ENCODE measurements at regions not wholly inside any gene's neighbourhood (a gene's known extent, or its start where the extent isn't known, plus 50 kb on each side); places are given as distances from the start of the nearest gene placed in this dataset.

DNA sequence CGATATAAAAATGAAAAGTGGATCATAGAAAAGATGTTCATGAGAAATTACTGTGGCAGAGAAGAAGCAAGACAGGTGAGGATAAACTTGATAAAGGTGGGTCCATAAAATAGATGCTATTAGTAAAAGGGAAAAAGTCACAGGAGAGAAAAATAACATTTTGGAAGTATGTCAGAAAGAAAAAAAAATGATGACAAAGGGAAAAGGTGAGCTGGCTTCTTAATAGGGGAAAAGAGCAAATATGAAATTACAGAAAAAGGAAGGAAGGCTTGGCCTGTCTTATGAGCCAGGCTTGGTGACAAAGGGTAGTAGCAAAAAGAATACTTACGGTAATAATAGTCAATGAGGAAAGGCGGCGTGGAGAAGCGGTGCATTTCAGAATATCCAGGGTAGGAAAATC, 386.1 kb downstream of the RWDD3 start:
- Mint-ChIP-seq H3K27me3 (ENCODE audit: insufficient read depth) (no peaks in the 10 kb centered on the region), H3K36me3 (ENCODE audit: low read depth) (no peaks in the 10 kb centered on the region), H3K4me1 (ENCODE audit: low read depth) (no peaks in the 10 kb centered on the region), H3K27ac (no peak overlapping the region), H3K9me3 (peaks cover 44% of the 10 kb centered on the region), H3K4me3 (no peak overlapping the region)
- no peak for DNase-seq
- TF ChIP-seq CTCF (IDR thresholded peaks at IDR 0.05): no peak

- no peak overlapping the region for H3K4me3 Mint-ChIP-seq
- H3K4me1 Mint-ChIP-seq (ENCODE audit: low read depth): no peaks in the 10 kb centered on the region
- no peak overlapping the region for H3K27ac Mint-ChIP-seq
- DNase-seq: no peak
- H3K27me3 Mint-ChIP-seq (ENCODE audit: insufficient read depth): no peaks in the 10 kb centered on the region
- TF ChIP-seq CTCF (IDR thresholded peaks at IDR 0.05): no peak
- peaks cover 45% of the 10 kb centered on the region for H3K9me3 Mint-ChIP-seq
- H3K36me3 Mint-ChIP-seq (ENCODE audit: low read depth): no peaks in the 10 kb centered on the region
Observed at GRCh38 chr1:95622609-95623008, 388.6 kb downstream of the RWDD3 start.

- Mint-ChIP-seq H3K4me1 (ENCODE audit: low read depth) (no peaks in the 10 kb centered on the region), H3K9me3 (peaks cover 35% of the 10 kb centered on the region), H3K27me3 (ENCODE audit: insufficient read depth) (no peaks in the 10 kb centered on the region), H3K36me3 (ENCODE audit: low read depth) (no peaks in the 10 kb centered on the region), H3K4me3 (no peak overlapping the region), H3K27ac (no peak overlapping the region)
- no peak for DNase-seq
- TF ChIP-seq CTCF (IDR thresholded peaks at IDR 0.05): no peak
Observed at GRCh38 chr1:95625224-95625623, 391.2 kb downstream of the RWDD3 start.

- no peak for TF ChIP-seq CTCF (IDR thresholded peaks at IDR 0.05)
- no peak overlapping the region for H3K4me3 Mint-ChIP-seq
- H3K4me1 Mint-ChIP-seq (ENCODE audit: low read depth): no peaks in the 10 kb centered on the region
- no peaks in the 10 kb centered on the region for H3K27me3 Mint-ChIP-seq (ENCODE audit: insufficient read depth)
- H3K36me3 Mint-ChIP-seq (ENCODE audit: low read depth): no peaks in the 10 kb centered on the region
- no peak for DNase-seq
- no peak overlapping the region for H3K27ac Mint-ChIP-seq
- H3K9me3 Mint-ChIP-seq: peaks cover 21% of the 10 kb centered on the region
Observed at GRCh38 chr1:95627244-95627643, 393.2 kb downstream of the RWDD3 start.

DNA sequence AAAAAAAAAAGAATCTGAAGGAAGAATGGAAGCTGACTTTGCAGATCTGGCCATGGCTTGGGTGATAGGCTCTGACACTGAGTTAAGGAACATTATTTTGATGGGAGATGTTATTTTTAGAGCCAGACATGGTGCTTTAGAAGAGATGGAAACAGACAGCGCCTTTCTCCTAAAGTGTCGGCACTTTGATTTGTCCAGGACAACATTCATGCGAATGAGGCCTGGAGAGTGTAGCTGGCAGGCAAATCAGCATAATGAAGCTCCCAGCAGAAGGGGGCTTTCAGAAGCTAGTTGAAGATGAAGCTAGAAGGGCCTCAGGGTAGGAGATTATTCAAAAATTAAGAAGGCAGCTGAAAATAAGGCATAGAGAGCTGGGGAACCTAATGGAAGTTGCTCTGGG, 397.7 kb downstream of the RWDD3 start:
- Mint-ChIP-seq H3K36me3 (ENCODE audit: low read depth) (no peaks in the 10 kb centered on the region), H3K27me3 (ENCODE audit: insufficient read depth) (no peaks in the 10 kb centered on the region), H3K4me1 (ENCODE audit: low read depth) (no peaks in the 10 kb centered on the region), H3K27ac (no peak overlapping the region), H3K9me3 (peaks cover 23% of the 10 kb centered on the region), H3K4me3 (no peak overlapping the region)
- no peak for TF ChIP-seq CTCF (IDR thresholded peaks at IDR 0.05)
- DNase-seq: no peak

DNA sequence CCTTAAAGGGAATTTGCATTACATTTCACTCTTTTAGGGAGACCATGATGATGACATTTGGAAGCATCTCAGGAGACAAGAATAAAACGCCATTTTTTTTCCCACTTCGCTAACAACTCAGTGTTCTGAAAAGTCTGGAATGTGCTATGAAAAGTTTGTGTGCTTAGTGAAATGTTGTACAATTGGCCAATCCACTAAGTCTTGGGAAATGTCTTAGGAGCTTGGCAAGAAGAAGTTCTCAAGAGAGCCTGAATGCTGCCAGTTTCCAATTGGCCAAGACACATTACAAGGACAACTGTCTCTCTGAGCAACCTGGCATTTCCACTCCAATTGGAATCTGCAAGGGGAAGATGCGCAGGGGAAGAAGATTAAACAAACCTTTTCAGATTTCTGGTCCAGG, 401.8 kb downstream of the RWDD3 start:
- no peak overlapping the region for H3K4me3 Mint-ChIP-seq
- no peak for TF ChIP-seq CTCF (IDR thresholded peaks at IDR 0.05)
- DNase-seq: no peak
- no peaks in the 10 kb centered on the region; the same call in 1 of the 2 replicates for H3K27me3 Mint-ChIP-seq (ENCODE audit: insufficient read depth)
- no peak overlapping the region for H3K27ac Mint-ChIP-seq
- no peaks in the 10 kb centered on the region for H3K4me1 Mint-ChIP-seq (ENCODE audit: low read depth)
- peaks cover 22% of the 10 kb centered on the region for H3K9me3 Mint-ChIP-seq
- H3K36me3 Mint-ChIP-seq (ENCODE audit: low read depth): no peaks in the 10 kb centered on the region
